ENCODE measurements at regions not wholly inside any gene's neighbourhood (a gene's known extent, or its start where the extent isn't known, plus 50 kb on each side); places are given as distances from the start of the nearest gene placed in this dataset.

- no peak overlapping the region for H3K4me3 Mint-ChIP-seq
- peaks cover 30% of the 10 kb centered on the region for H3K4me1 Mint-ChIP-seq
- TF ChIP-seq CTCF (IDR thresholded peaks at IDR 0.05) = no peak
- H3K9me3 Mint-ChIP-seq = peaks cover under 1% of the 10 kb centered on the region
- no peak for DNase-seq
- H3K27me3 Mint-ChIP-seq (ENCODE audit: low read depth, poor library complexity) = peaks cover 2% of the 10 kb centered on the region
- no peak overlapping the region for H3K27ac Mint-ChIP-seq
- no peaks in the 10 kb centered on the region for H3K36me3 Mint-ChIP-seq (ENCODE audit: low read depth)
Measured at GRCh38 chr5:74124826-74125225, 498.8 kb downstream of the ARHGEF28 start.

GRCh38 chr5:74123929-74124328 is 497.9 kb downstream of the ARHGEF28 start:
- Mint-ChIP-seq H3K4me3 (no peak overlapping the region), H3K27ac (no peak overlapping the region), H3K36me3 (ENCODE audit: low read depth) (no peaks in the 10 kb centered on the region), H3K9me3 (peaks cover 8% of the 10 kb centered on the region), H3K4me1 (peaks cover 30% of the 10 kb centered on the region), H3K27me3 (ENCODE audit: low read depth, poor library complexity) (peaks cover 2% of the 10 kb centered on the region)
- DNase-seq = no peak
- no peak for TF ChIP-seq CTCF (IDR thresholded peaks at IDR 0.05)

- no peak for DNase-seq
- peaks cover 2% of the 10 kb centered on the region for H3K27me3 Mint-ChIP-seq (ENCODE audit: low read depth, poor library complexity)
Measured at GRCh38 chr5:74122979-74123590, 497.1 kb downstream of the ARHGEF28 start.

GRCh38 chr5:74122175-74122574 is 496.2 kb downstream of the ARHGEF28 start:
- H3K4me1 Mint-ChIP-seq = peaks cover 16% of the 10 kb centered on the region
- no peak overlapping the region for H3K4me3 Mint-ChIP-seq
- peaks cover 2% of the 10 kb centered on the region for H3K27me3 Mint-ChIP-seq (ENCODE audit: low read depth, poor library complexity)
- H3K27ac Mint-ChIP-seq = no peak overlapping the region
- peaks cover 18% of the 10 kb centered on the region for H3K9me3 Mint-ChIP-seq
- DNase-seq = no peak
- H3K36me3 Mint-ChIP-seq (ENCODE audit: low read depth) = no peaks in the 10 kb centered on the region
- TF ChIP-seq CTCF (IDR thresholded peaks at IDR 0.05) = no peak

More at GRCh38 chr5:74122979-74123590, 497.1 kb downstream of the ARHGEF28 start:
- peaks cover 25% of the 10 kb centered on the region for H3K4me1 Mint-ChIP-seq
- no peaks in the 10 kb centered on the region for H3K36me3 Mint-ChIP-seq (ENCODE audit: low read depth)
- no peak overlapping the region for H3K27ac Mint-ChIP-seq
- TF ChIP-seq CTCF (IDR thresholded peaks at IDR 0.05) = no peak
- peaks cover 14% of the 10 kb centered on the region for H3K9me3 Mint-ChIP-seq
- H3K4me3 Mint-ChIP-seq = no peak overlapping the region

- peaks cover 2% of the 10 kb centered on the region for H3K27me3 Mint-ChIP-seq (ENCODE audit: low read depth, poor library complexity)
- TF ChIP-seq CTCF (IDR thresholded peaks at IDR 0.05) = no peak
- no peaks in the 10 kb centered on the region for H3K36me3 Mint-ChIP-seq (ENCODE audit: low read depth)
- H3K4me1 Mint-ChIP-seq = peaks cover 10% of the 10 kb centered on the region
- H3K9me3 Mint-ChIP-seq = peaks cover 18% of the 10 kb centered on the region
- no peak overlapping the region for H3K27ac Mint-ChIP-seq
- no peak for DNase-seq
- no peak overlapping the region for H3K4me3 Mint-ChIP-seq
Measured at GRCh38 chr5:74120585-74120984, 494.6 kb downstream of the ARHGEF28 start.

- peaks cover 6% of the 10 kb centered on the region for H3K4me1 Mint-ChIP-seq
- no peak overlapping the region for H3K4me3 Mint-ChIP-seq
- H3K27me3 Mint-ChIP-seq (ENCODE audit: low read depth, poor library complexity) = peaks cover 2% of the 10 kb centered on the region
- DNase-seq = no peak
- TF ChIP-seq CTCF (IDR thresholded peaks at IDR 0.05) = no peak
- H3K9me3 Mint-ChIP-seq = peaks cover 18% of the 10 kb centered on the region
- H3K27ac Mint-ChIP-seq = no peak overlapping the region
- no peaks in the 10 kb centered on the region for H3K36me3 Mint-ChIP-seq (ENCODE audit: low read depth)
Measured at GRCh38 chr5:74118071-74118470, 492.1 kb downstream of the ARHGEF28 start.
